NCI-H146 treated with DMSO at 0.1 percent for 48 hours (cell line): ENCODE measurements at regions not wholly inside any gene's neighbourhood (a gene's known extent, or its start where the extent isn't known, plus 50 kb on each side); places are given as distances from the start of the nearest gene placed in this dataset.
"Not testable (repeated sequence)": the region's sequence is repeated elsewhere in the genome, so short reads cannot be mapped to it uniquely, and the experiment has no call there.

Source experiments
- DNase-seq: peaks from one replicate; lab custom pipeline; 2025; ENCODE audit not compliant: unreplicated experiment; lab: John Stamatoyannopoulos, UW

GRCh38 chr2:62412347-62412742, 93.7 kb downstream of the TMEM17 start:
- DNase-seq = no peak

- DNase-seq = no peak
Measured at GRCh38 chr2:62410926-62411456, 95.0 kb downstream of the TMEM17 start.

- no peak for DNase-seq
Measured at GRCh38 chr2:62410015-62410453, 96.0 kb downstream of the TMEM17 start.

- DNase-seq = no peak
Measured at GRCh38 chr2:62409442-62409841, 96.6 kb downstream of the TMEM17 start.

- DNase-seq = no peak
Measured at GRCh38 chr2:62408241-62408677, 97.7 kb downstream of the TMEM17 start.

- DNase-seq = no peak
Measured at GRCh38 chr2:62407838-62408237, 98.2 kb downstream of the TMEM17 start.

- DNase-seq = no peak
Measured at GRCh38 chr2:62407401-62407800, 98.6 kb downstream of the TMEM17 start.

- DNase-seq = no peak
Measured at GRCh38 chr2:62406573-62407043, 99.4 kb downstream of the TMEM17 start.

- DNase-seq = no peak
Measured at GRCh38 chr2:62404913-62405312, 101.1 kb downstream of the TMEM17 start.

- DNase-seq = no peak
Measured at GRCh38 chr2:62402156-62402555, 103.8 kb downstream of the TMEM17 start.

GRCh38 chr2:62398356-62398755, 107.6 kb downstream of the TMEM17 start:
- DNase-seq = no peak

GRCh38 chr2:62396880-62397279, 109.1 kb downstream of the TMEM17 start:
- DNase-seq = no peak

- DNase-seq = no peak
Measured at GRCh38 chr2:62393293-62393692, 112.7 kb downstream of the TMEM17 start.

GRCh38 chr2:62391696-62392095, 114.3 kb downstream of the TMEM17 start:
- no peak for DNase-seq

- DNase-seq = not testable (repeated sequence)
Measured at GRCh38 chr2:62386378-62386777, 119.6 kb downstream of the TMEM17 start.

- DNase-seq = no peak
Measured at GRCh38 chr2:62383846-62384245, 122.1 kb downstream of the TMEM17 start.

GRCh38 chr2:62382757-62383156, 123.2 kb downstream of the TMEM17 start:
- DNase-seq = no peak

GRCh38 chr2:62382122-62382521, 123.9 kb downstream of the TMEM17 start:
- DNase-seq = no peak

- no peak for DNase-seq
Measured at GRCh38 chr2:62381656-62382055, 124.3 kb downstream of the TMEM17 start.

- DNase-seq = no peak
Measured at GRCh38 chr2:62379566-62379965, 126.4 kb downstream of the TMEM17 start.

- DNase-seq = peak; percentile 19
Measured at GRCh38 chr2:62375113-62375420, 130.9 kb downstream of the TMEM17 start.

GRCh38 chr2:62374301-62375112, 131.5 kb downstream of the TMEM17 start:
- DNase-seq = no peak

- DNase-seq = no peak
Measured at GRCh38 chr2:62372824-62373223, 133.2 kb downstream of the TMEM17 start.
